ENCODE measurements at regions not wholly inside any gene's neighbourhood (a gene's known extent, or its start where the extent isn't known, plus 50 kb on each side); places are given as distances from the start of the nearest gene placed in this dataset.
A peak's percentile ranks its signal among the peaks of the same experiment; 100 is the strongest.

DNA sequence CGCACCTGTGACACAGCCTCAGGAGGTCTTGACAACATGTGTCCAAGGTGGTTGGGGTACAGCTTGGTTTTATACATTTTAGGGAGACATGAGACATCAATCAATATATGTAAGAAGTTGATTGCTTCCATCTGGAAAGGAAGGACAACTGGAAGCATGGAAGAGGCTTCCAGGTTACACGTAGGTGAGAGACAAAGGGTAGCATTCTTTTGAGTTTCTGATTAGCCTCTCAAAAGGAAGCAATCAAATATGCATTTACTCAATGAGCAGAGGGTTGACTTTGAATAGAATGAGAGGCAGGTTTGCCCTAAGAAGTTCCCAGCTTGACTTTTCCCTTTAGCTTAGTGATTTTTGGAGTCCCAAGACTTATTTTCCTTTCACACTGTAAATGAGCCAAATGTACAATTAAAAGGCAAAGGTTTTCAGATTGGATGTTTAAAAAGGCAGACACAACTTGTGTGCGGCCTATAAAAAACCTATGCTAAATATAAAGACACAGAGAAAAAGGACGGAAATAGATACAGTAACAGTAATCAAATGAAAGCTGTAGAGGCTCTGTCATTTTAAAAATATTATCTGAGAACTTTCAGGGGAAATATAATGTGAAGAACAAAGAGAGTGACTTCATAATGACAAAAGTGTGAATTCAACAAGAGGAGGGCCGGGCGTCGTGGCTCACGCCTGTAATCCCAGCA is 65.7 kb upstream of the LANCL2 start:
- POLR2A ChIA-PET, result no interaction called here
- Histone ChIP-seq H3K4me1 (ENCODE audit: control insufficient read depth in 2 of 2, insufficient read depth in 2 of 2, low read length in 2 of 2) (no peaks in the 10 kb centered on the region), H3K4me3 (ENCODE audit: low read length) (no peak overlapping the region), H3K36me3 (ENCODE audit: control insufficient read depth in 2 of 3, insufficient read depth in 3 of 3, low read length in 3 of 3) (no peaks in the 10 kb centered on the region), H3K9me3 (ENCODE audit: control insufficient read depth in 2 of 3, low read length in 3 of 3) (no peaks in the 10 kb centered on the region), H3K27ac (ENCODE audit: low read depth, low read length) (no peak overlapping the region), H3K27me3 (ENCODE audit: control insufficient read depth in 2 of 2, insufficient read depth in 2 of 2, low read length in 2 of 2) (no peaks in the 10 kb centered on the region)
- DNase-seq (no peak), ATAC-seq (no peak)
- Mint-ChIP-seq H3K4me3 (no peak overlapping the region), H3K4me1 (no peaks in the 10 kb centered on the region), H3K27me3 (peaks cover 10 to 57% (median 15%) of the 10 kb centered on the region in 5 donors), H3K36me3 (no peaks in the 10 kb centered on the region), H3K27ac (no peak overlapping the region), H3K9me3 (no peaks in the 10 kb centered on the region)
- intact Hi-C loops (cut with micrococcal nuclease), result no loop called here
- CTCF ChIA-PET, result no interaction called here

DNA sequence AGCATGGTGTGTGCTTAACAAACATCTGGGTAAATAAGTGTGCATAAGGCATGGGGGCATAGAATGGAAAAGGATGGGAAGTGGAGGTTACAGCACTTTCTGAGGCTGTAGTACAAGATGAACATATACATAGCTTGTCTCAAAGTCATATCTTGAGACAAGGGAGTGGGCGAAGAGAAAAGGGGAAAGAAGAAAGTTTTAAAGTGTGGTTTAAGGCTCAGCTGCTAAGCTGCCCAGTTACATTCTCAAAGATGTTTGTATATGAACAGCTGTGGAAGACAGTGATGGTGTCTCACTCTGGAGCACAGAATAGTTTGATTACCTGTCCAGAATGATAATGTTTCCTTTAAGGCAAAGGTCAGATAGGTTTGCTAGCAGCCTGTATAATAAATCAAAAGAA is 61.9 kb upstream of the LANCL2 start:
- Mint-ChIP-seq H3K36me3 (peaks cover 0 to 3% (median 0%) of the 10 kb centered on the region in 5 donors), H3K9me3 (no peaks in the 10 kb centered on the region), H3K4me1 (peaks cover 0 to under 1% (median 0%) of the 10 kb centered on the region in 7 donors), H3K27me3 (peaks cover 12 to 52% (median 21%) of the 10 kb centered on the region in 5 donors), H3K4me3 (no peak overlapping the region), H3K27ac (no peak overlapping the region)
- Histone ChIP-seq H3K36me3 (ENCODE audit: control insufficient read depth in 2 of 3, insufficient read depth in 3 of 3, low read length in 3 of 3) (no peaks in the 10 kb centered on the region), H3K27me3 (ENCODE audit: control insufficient read depth in 2 of 2, insufficient read depth in 2 of 2, low read length in 2 of 2) (no peaks in the 10 kb centered on the region), H3K4me3 (ENCODE audit: low read length) (no peak overlapping the region), H3K27ac (ENCODE audit: low read depth, low read length) (no peak overlapping the region), H3K9me3 (ENCODE audit: control insufficient read depth in 2 of 3, low read length in 3 of 3) (no peaks in the 10 kb centered on the region), H3K4me1 (ENCODE audit: control insufficient read depth in 2 of 2, insufficient read depth in 2 of 2, low read length in 2 of 2) (peaks cover 0 to 16% of the 10 kb centered on the region in 2 donors)
- ATAC-seq (no peak), DNase-seq (no peak)
- intact Hi-C loops (cut with micrococcal nuclease), result no loop called here
- ChIA-PET POLR2A (no interaction called here), CTCF (no interaction called here)

DNA sequence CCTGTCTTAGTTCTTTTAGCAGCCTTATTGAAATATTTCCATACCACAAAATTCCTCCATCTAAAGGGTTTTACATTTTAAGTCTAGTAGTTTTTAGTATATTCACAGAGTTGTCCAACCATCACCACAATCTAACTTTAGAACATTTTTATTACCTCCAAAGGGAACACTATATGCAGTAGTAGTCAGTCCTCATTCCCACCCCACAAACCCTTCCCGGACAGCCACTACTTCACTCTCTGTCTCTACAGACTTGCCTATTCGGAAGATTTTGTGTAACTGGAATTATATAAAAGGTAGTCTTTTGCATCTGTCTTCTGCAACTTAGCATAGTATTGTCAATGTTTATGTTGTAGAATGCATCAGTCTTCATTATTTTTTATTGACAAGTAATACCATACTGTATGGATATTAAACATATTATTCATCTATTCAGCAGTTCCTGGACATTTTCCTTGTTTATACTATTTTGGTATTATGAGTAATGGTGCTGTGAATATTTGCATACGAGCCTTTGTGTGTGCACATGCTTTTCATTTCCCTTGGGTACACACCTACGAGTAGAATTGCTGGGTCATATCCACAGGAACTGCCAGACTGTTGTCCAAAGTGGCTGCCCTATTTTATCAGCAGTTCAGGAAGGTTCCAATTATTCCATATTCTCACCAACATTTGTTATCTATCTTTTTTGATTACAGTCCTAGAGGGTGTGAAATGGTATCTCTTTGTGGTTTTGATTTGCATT is 60.9 kb upstream of the LANCL2 start:
- peaks cover 0 to 9% (median 0%) of the 10 kb centered on the region in 7 donors for H3K4me1 Mint-ChIP-seq
- Histone ChIP-seq H3K27ac (ENCODE audit: low read depth, low read length) (no peak overlapping the region), H3K9me3 (ENCODE audit: control insufficient read depth in 2 of 3, low read length in 3 of 3) (no peaks in the 10 kb centered on the region), H3K27me3 (ENCODE audit: control insufficient read depth in 2 of 2, insufficient read depth in 2 of 2, low read length in 2 of 2) (no peaks in the 10 kb centered on the region), H3K4me1 (ENCODE audit: control insufficient read depth in 2 of 2, insufficient read depth in 2 of 2, low read length in 2 of 2) (peaks cover 0 to 25% of the 10 kb centered on the region in 2 donors), H3K36me3 (ENCODE audit: control insufficient read depth in 2 of 3, insufficient read depth in 3 of 3, low read length in 3 of 3) (no peaks in the 10 kb centered on the region), H3K4me3 (ENCODE audit: low read length) (no peak overlapping the region)
- ChIA-PET CTCF (no interaction called here), POLR2A (no interaction called here)
- H3K4me3 Mint-ChIP-seq, result no peak overlapping the region
- intact Hi-C loops (cut with micrococcal nuclease), result no loop called here
- no peak overlapping the region for H3K27ac Mint-ChIP-seq
- ATAC-seq (no peak), DNase-seq (no peak)
- H3K9me3 Mint-ChIP-seq, result peaks cover 0 to 1% (median 0%) of the 10 kb centered on the region in 11 donors
- peaks cover 0 to 6% (median 0%) of the 10 kb centered on the region in 5 donors for H3K36me3 Mint-ChIP-seq
- peaks cover 8 to 42% (median 21%) of the 10 kb centered on the region in 5 donors for H3K27me3 Mint-ChIP-seq

DNA sequence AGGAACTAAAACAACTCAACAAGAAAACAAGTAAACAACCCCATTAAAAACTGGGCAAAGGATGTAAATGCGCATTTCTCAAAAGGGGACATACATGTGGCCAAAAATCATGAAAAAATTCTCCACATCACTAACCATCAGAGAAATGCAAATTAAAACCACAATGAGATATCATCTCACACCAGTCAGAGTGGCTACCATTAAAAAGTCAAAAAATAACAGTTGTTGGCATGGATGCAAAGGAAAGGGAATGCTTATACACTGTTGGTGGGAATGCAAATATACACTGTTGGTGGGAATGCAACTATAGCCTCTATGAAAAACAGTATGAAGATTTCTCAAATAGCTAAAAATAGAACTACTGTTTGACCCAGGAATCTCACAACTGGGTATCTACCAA is 60.0 kb upstream of the LANCL2 start:
- peaks cover 0 to 1% (median 0%) of the 10 kb centered on the region in 11 donors for H3K9me3 Mint-ChIP-seq
- DNase-seq (no peak), ATAC-seq (no peak)
- intact Hi-C loops (cut with micrococcal nuclease), result loop anchor here in 1 of 2 donors (5.0 kb wide), 2 partner anchors 62 to 227 kb away; partner anchors contain the start of gene LANCL2
- no peaks in the 10 kb centered on the region for H3K27me3 ChIP-seq (ENCODE audit: control insufficient read depth in 2 of 2, insufficient read depth in 2 of 2, low read length in 2 of 2)
- peaks cover 0 to 19% (median 0%) of the 10 kb centered on the region in 7 donors for H3K4me1 Mint-ChIP-seq
- no peak overlapping the region for H3K4me3 Mint-ChIP-seq
- H3K9me3 ChIP-seq (ENCODE audit: control insufficient read depth in 2 of 3, low read length in 3 of 3), result no peaks in the 10 kb centered on the region
- ChIA-PET POLR2A (no interaction called here), CTCF (no interaction called here)
- H3K4me1 ChIP-seq (ENCODE audit: control insufficient read depth in 2 of 2, insufficient read depth in 2 of 2, low read length in 2 of 2), result peaks cover 0 to 33% of the 10 kb centered on the region in 2 donors
- no peak overlapping the region for H3K27ac Mint-ChIP-seq
- H3K36me3 ChIP-seq (ENCODE audit: control insufficient read depth in 2 of 3, insufficient read depth in 3 of 3, low read length in 3 of 3), result no peaks in the 10 kb centered on the region
- peaks cover 0 to 6% (median 0%) of the 10 kb centered on the region in 5 donors for H3K36me3 Mint-ChIP-seq
- no peak overlapping the region for H3K4me3 ChIP-seq (ENCODE audit: low read length)
- H3K27me3 Mint-ChIP-seq, result peaks cover 8 to 36% (median 21%) of the 10 kb centered on the region in 5 donors
- no peak overlapping the region for H3K27ac ChIP-seq (ENCODE audit: low read depth, low read length)

DNA sequence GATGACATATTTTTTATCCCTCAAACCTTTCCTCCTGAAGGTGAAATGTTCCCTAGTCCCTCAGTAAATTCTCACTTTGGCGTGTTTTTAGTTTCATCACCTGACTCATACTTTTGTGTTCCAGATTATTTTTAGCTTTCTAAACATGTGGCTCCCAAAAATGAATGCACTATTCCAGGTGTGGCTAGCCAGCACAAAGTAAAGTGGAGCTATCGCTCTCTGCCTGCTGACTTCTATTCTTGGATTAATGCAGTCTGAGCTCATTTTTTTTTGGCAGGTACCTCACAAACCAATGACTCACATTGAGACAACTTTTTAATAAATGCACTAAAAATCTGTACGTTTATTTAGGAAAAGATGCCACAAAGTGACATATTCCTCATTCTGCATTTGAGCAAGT is 58.8 kb upstream of the LANCL2 start:
- H3K36me3 Mint-ChIP-seq, result peaks cover 0 to 9% (median 0%) of the 10 kb centered on the region in 5 donors
- DNase-seq, result no peak
- peaks cover 0 to 25% (median 0%) of the 10 kb centered on the region in 7 donors for H3K4me1 Mint-ChIP-seq
- H3K9me3 Mint-ChIP-seq, result peaks cover 0 to 10% (median 5%) of the 10 kb centered on the region in 11 donors
- intact Hi-C loops (cut with micrococcal nuclease), result loop anchor here in 1 of 2 donors (5.0 kb wide), 2 partner anchors 61 to 226 kb away; partner anchors contain the start of gene LANCL2
- Histone ChIP-seq H3K27ac (ENCODE audit: low read depth, low read length) (no peak overlapping the region), H3K4me3 (ENCODE audit: low read length) (no peak overlapping the region), H3K27me3 (ENCODE audit: control insufficient read depth in 2 of 2, insufficient read depth in 2 of 2, low read length in 2 of 2) (no peaks in the 10 kb centered on the region), H3K9me3 (ENCODE audit: control insufficient read depth in 2 of 3, low read length in 3 of 3) (no peaks in the 10 kb centered on the region), H3K4me1 (ENCODE audit: control insufficient read depth in 2 of 2, insufficient read depth in 2 of 2, low read length in 2 of 2) (peaks cover 0 to 41% of the 10 kb centered on the region in 2 donors), H3K36me3 (ENCODE audit: control insufficient read depth in 2 of 3, insufficient read depth in 3 of 3, low read length in 3 of 3) (no peaks in the 10 kb centered on the region)
- CTCF ChIA-PET, result interaction anchor here (0.6 kb wide), 1 partner anchor 9 kb away, joined by 3 read pairs; no protein-coding TSS in a partner anchor
- peak overlapping the region in 1 of 9 donors; percentile 30 for H3K27ac Mint-ChIP-seq
- no peak for ATAC-seq
- H3K27me3 Mint-ChIP-seq, result peaks cover 5 to 30% (median 14%) of the 10 kb centered on the region in 5 donors
- no peak overlapping the region for H3K4me3 Mint-ChIP-seq
- POLR2A ChIA-PET, result no interaction called here

DNA sequence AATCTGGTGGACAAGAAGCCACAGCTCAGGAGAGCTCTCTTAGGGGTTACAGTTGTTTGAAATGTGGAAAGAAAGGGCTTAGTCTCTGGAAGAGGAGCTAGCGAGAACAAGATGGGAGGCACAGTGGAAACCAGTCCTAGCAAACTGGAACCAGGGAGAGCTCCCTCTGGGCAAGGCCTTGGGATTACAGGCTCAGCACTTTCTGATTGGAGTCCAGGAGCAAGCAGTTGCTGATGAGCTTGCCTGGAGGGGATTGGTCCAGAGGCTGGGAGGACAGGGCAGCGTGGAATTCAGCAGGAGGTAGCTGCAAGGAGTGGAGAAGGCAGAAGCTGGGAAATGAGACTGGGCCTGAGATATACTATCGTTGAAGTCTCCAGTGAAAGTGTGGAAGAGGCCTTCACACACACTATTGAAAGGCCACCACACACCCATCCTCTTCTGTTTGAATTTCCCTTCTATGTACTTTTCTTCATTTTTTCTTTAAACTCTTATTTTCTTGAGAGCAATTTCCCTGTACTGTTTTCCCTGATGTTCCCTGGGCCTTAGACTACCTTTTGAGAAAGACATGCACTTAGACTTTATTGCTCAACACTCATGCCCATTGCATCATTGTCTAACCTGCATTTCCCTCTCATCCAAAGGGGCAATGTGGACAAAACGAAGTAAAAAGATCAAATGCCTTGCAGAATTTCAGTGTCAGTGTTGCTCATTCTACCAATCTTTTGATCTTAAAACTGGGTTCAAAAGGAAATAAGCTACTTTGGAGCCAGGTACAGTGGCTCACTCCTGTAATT is 57.8 kb upstream of the LANCL2 start:
- peaks cover 0 to 27% (median 0%) of the 10 kb centered on the region in 7 donors for H3K4me1 Mint-ChIP-seq
- Histone ChIP-seq H3K4me1 (ENCODE audit: control insufficient read depth in 2 of 2, insufficient read depth in 2 of 2, low read length in 2 of 2) (peaks cover 0 to 41% of the 10 kb centered on the region in 2 donors), H3K27ac (ENCODE audit: low read depth, low read length) (no peak overlapping the region), H3K27me3 (ENCODE audit: control insufficient read depth in 2 of 2, insufficient read depth in 2 of 2, low read length in 2 of 2) (no peaks in the 10 kb centered on the region), H3K36me3 (ENCODE audit: control insufficient read depth in 2 of 3, insufficient read depth in 3 of 3, low read length in 3 of 3) (no peaks in the 10 kb centered on the region), H3K9me3 (ENCODE audit: control insufficient read depth in 2 of 3, low read length in 3 of 3) (no peaks in the 10 kb centered on the region), H3K4me3 (ENCODE audit: low read length) (no peak overlapping the region)
- H3K9me3 Mint-ChIP-seq, result peaks cover 0 to 10% (median 5%) of the 10 kb centered on the region in 11 donors
- H3K27me3 Mint-ChIP-seq, result peaks cover 6 to 20% (median 8%) of the 10 kb centered on the region in 5 donors
- ChIA-PET POLR2A (interaction anchor here (0.6 kb wide), 1 partner anchor 93 kb away, joined by 3 read pairs; no protein-coding TSS in a partner anchor), CTCF (no interaction called here)
- ATAC-seq, result no peak
- no peak overlapping the region for H3K4me3 Mint-ChIP-seq
- intact Hi-C loops (cut with micrococcal nuclease), result loop anchor here in 1 of 2 donors (5.0 kb wide), 2 partner anchors 60 to 225 kb away; partner anchors contain the start of gene LANCL2
- DNase-seq, result no peak
- H3K27ac Mint-ChIP-seq, result peak overlapping the region in 1 of 9 donors; percentile 30
- peaks cover 0 to 9% (median 0%) of the 10 kb centered on the region in 5 donors for H3K36me3 Mint-ChIP-seq

Data from naive thymus-derived CD4-positive, alpha-beta T cell (primary cell).